NCI-H774 (cell line): ENCODE measurements at regions not wholly inside any gene's neighbourhood (a gene's known extent, or its start where the extent isn't known, plus 50 kb on each side); places are given as distances from the start of the nearest gene placed in this dataset.
A peak's percentile ranks its signal among the peaks of the same experiment; 100 is the strongest.
"Not testable (repeated sequence)": the region's sequence is repeated elsewhere in the genome, so short reads cannot be mapped to it uniquely, and the experiment has no call there.

ENCODE experiments used
- DNase-seq: peaks from one replicate; lab custom pipeline; 2025; lab: John Stamatoyannopoulos, UW

- no peak for DNase-seq
Observed at GRCh38 chr1:194908643-194909042, 1699.6 kb downstream of the KCNT2 start.

- DNase-seq: no peak
Observed at GRCh38 chr1:194903524-194903923, 1704.7 kb downstream of the KCNT2 start.

GRCh38 chr1:194889310-194889709 lies 1702.9 kb upstream of the B3GALT2 start:
- no peak for DNase-seq

- no peak for DNase-seq
Observed at GRCh38 chr1:194870860-194871259, 1684.4 kb upstream of the B3GALT2 start.

- DNase-seq: no peak
Observed at GRCh38 chr1:194866153-194866552, 1679.7 kb upstream of the B3GALT2 start.

GRCh38 chr1:194865383-194865782 lies 1679.0 kb upstream of the B3GALT2 start:
- peak; percentile 52 for DNase-seq

- DNase-seq: no peak
Observed at GRCh38 chr1:194862129-194862528, 1675.7 kb upstream of the B3GALT2 start.

- no peak for DNase-seq
Observed at GRCh38 chr1:194860248-194861201, 1674.1 kb upstream of the B3GALT2 start.

GRCh38 chr1:194859481-194860154 lies 1673.2 kb upstream of the B3GALT2 start:
- not testable (repeated sequence) for DNase-seq

- DNase-seq: not testable (repeated sequence)
Observed at GRCh38 chr1:194858811-194859480, 1672.5 kb upstream of the B3GALT2 start.

- DNase-seq: no peak
Observed at GRCh38 chr1:194857413-194857812, 1671.0 kb upstream of the B3GALT2 start.

- DNase-seq: no peak
Observed at GRCh38 chr1:194848846-194849245, 1662.4 kb upstream of the B3GALT2 start.

GRCh38 chr1:194846488-194846887 lies 1660.1 kb upstream of the B3GALT2 start:
- no peak for DNase-seq

- no peak for DNase-seq
Observed at GRCh38 chr1:194843077-194843476, 1656.7 kb upstream of the B3GALT2 start.

GRCh38 chr1:194833111-194833510 lies 1646.7 kb upstream of the B3GALT2 start:
- DNase-seq: no peak

GRCh38 chr1:194831595-194831994 lies 1645.2 kb upstream of the B3GALT2 start:
- not testable (repeated sequence) for DNase-seq

- no peak for DNase-seq
Observed at GRCh38 chr1:194830387-194830786, 1644.0 kb upstream of the B3GALT2 start.

- no peak for DNase-seq
Observed at GRCh38 chr1:194829492-194829891, 1643.1 kb upstream of the B3GALT2 start.

GRCh38 chr1:194825382-194825781 lies 1639.0 kb upstream of the B3GALT2 start:
- no peak for DNase-seq

GRCh38 chr1:194821091-194821490 lies 1634.7 kb upstream of the B3GALT2 start:
- DNase-seq: no peak

- DNase-seq: no peak
Observed at GRCh38 chr1:194818674-194819073, 1632.3 kb upstream of the B3GALT2 start.

- no peak for DNase-seq
Observed at GRCh38 chr1:194816859-194817258, 1630.4 kb upstream of the B3GALT2 start.

GRCh38 chr1:194813096-194813495 lies 1626.7 kb upstream of the B3GALT2 start:
- no peak for DNase-seq
